Body of pancreas (tissue), 4 donors: ENCODE measurements at regions not wholly inside any gene's neighbourhood (a gene's known extent, or its start where the extent isn't known, plus 50 kb on each side); places are given as distances from the start of the nearest gene placed in this dataset.

ENCODE experiments used
- ATAC-seq: fragments of 150-250 bp; one replicate; pipeline ENCODE4 v1.9.1; 2016
- DNase-seq, 4 donors: peaks; one replicate each; pipeline ENCODE4 v3.0.0-alpha.2; 2019
- H3K27ac ChIP-seq, 4 donors: fragments of 200-600 bp; sonication (generic); 1 replicate in 3 of 4; 2 replicates in 1 of 4; pipeline versions ENCODE4 v1.5.1 to v1.6.1; 2016 to 2019; ENCODE audit warnings: mild to moderate bottlenecking in 1 of 4, mixed read lengths in 1 of 4, moderate library complexity in 1 of 4
- H3K27me3 ChIP-seq, 2 donors: fragments of 200-600 bp; sonication (generic); one replicate each; pipeline ENCODE4 v1.6.0; 2016; ENCODE audit warnings: mild to moderate bottlenecking in 1 of 2
- H3K36me3 ChIP-seq, 2 donors: fragments of 200-600 bp; sonication (generic); replicated peaks in 1 of 2; 2 replicates each; pipeline ENCODE4 v1.5.1; 2016; ENCODE audit warnings: low read depth in 2 of 2; ENCODE audit not compliant: insufficient read depth in 1 of 2
- H3K4me1 ChIP-seq: fragments of 200-600 bp; sonication (generic); one replicate; pipeline ENCODE4 v1.6.0; 2016
- H3K4me3 ChIP-seq, 2 donors: fragments of 200-600 bp; sonication (generic); 1 replicate in 1 of 2; 2 replicates in 1 of 2; pipeline ENCODE4 v1.5.1; 2016 to 2019
- H3K9me3 ChIP-seq, 3 donors: fragments of 200-600 bp; sonication (generic); 1 replicate in 2 of 3; 2 replicates in 1 of 3; pipeline ENCODE4 v1.5.1; 2016
- POLR2A ChIP-seq, 3 donors: fragments of 450-650 bp; IDR thresholded peaks; one replicate each; pipeline ENCODE4 v1.6.1; 2016; ENCODE audit warnings: antibody characterized with exemption in 3 of 3, mild to moderate bottlenecking in 2 of 3
- WGBS, 2 donors: methylation state at CpG; one replicate each; pipeline ENCODE4 v1.1.5; 2017; 5-methylcytosine and 5-hydroxymethylcytosine counted together
- intact Hi-C: fragments of 100-400 bp; cut with DNase I; formaldehyde crosslinking; loops from one replicate; pipeline ENCODE4 v1.15.1; 2023
- TF ChIP-seq, protein P1 (sequence below), 7 experiments: fragments of 450-650 bp in 4 of 7; fragments of 200-600 bp in 3 of 7; sonication (generic) in 3 of 7; IDR thresholded peaks; one replicate each; pipeline ENCODE4 v1.5.1; 2016 to 2019; ENCODE audit warnings: antibody characterized with exemption in 7 of 7

GRCh38 chr20:60088236-60088635, 130.0 kb downstream of the CDH26 start:
- intact Hi-C loops: no loop called here
- Histone ChIP-seq H3K27me3 (peaks cover 0 to 3% of the 10 kb centered on the region in 2 donors), H3K4me3 (no peak overlapping the region), H3K9me3 (no peaks in the 10 kb centered on the region), H3K27ac (no peak overlapping the region), H3K4me1 (no peaks in the 10 kb centered on the region), H3K36me3 (no peaks in the 10 kb centered on the region)
- TF ChIP-seq, protein P1, sequence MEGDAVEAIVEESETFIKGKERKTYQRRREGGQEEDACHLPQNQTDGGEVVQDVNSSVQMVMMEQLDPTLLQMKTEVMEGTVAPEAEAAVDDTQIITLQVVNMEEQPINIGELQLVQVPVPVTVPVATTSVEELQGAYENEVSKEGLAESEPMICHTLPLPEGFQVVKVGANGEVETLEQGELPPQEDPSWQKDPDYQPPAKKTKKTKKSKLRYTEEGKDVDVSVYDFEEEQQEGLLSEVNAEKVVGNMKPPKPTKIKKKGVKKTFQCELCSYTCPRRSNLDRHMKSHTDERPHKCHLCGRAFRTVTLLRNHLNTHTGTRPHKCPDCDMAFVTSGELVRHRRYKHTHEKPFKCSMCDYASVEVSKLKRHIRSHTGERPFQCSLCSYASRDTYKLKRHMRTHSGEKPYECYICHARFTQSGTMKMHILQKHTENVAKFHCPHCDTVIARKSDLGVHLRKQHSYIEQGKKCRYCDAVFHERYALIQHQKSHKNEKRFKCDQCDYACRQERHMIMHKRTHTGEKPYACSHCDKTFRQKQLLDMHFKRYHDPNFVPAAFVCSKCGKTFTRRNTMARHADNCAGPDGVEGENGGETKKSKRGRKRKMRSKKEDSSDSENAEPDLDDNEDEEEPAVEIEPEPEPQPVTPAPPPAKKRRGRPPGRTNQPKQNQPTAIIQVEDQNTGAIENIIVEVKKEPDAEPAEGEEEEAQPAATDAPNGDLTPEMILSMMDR (IDR thresholded peaks at IDR 0.05): no peak
- TF ChIP-seq POLR2A (IDR thresholded peaks at IDR 0.05): no peak
- WGBS, 2 donors: 86 to 88% methylated on average over 10 of the region's 10 CpGs
- no peak for ATAC-seq
- DNase-seq: no peak

GRCh38 chr20:60090631-60091030, 132.4 kb downstream of the CDH26 start:
- ATAC-seq (no peak), DNase-seq (no peak)
- H3K4me3 ChIP-seq: no peak overlapping the region
- H3K27me3 ChIP-seq: no peaks in the 10 kb centered on the region
- no peaks in the 10 kb centered on the region for H3K9me3 ChIP-seq
- intact Hi-C loops: no loop called here
- 50 to 55% methylated on average over 4 of the region's 4 CpGs for WGBS, 2 donors
- no peak for TF ChIP-seq POLR2A (IDR thresholded peaks at IDR 0.05)
- TF ChIP-seq, protein P1 (IDR thresholded peaks at IDR 0.05): no peak
- no peak overlapping the region for H3K27ac ChIP-seq
- no peaks in the 10 kb centered on the region for H3K4me1 ChIP-seq
- no peaks in the 10 kb centered on the region for H3K36me3 ChIP-seq

DNA sequence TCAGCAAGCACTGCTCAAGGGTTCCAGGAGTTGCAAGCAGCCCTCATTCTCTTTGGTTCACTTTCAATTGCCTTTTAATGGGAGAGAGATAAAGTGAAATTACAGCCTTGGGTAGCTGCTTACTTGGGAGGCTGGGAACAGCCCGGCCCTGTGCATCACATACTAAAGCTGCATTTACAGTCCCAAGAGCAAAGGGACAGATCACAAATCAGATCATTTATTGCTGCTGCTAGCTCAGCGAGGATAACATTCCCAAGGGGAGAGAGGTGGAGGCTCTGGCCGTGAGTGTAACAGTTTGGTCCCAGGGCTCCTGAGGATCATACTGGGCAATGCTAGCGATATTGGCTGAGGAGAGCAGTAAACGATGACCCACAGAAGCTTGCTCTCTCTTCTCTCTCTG, 133.1 kb downstream of the CDH26 start:
- Histone ChIP-seq H3K36me3 (no peaks in the 10 kb centered on the region), H3K4me1 (no peaks in the 10 kb centered on the region), H3K4me3 (no peak overlapping the region), H3K27me3 (no peaks in the 10 kb centered on the region), H3K9me3 (no peaks in the 10 kb centered on the region), H3K27ac (no peak overlapping the region)
- ATAC-seq (no peak), DNase-seq (no peak)
- 68% methylated on average over 5 of the region's 5 CpGs for WGBS, 2 donors
- intact Hi-C loops: no loop called here
- no peak for TF ChIP-seq POLR2A (IDR thresholded peaks at IDR 0.05)
- TF ChIP-seq, protein P1 (IDR thresholded peaks at IDR 0.05): no peak

DNA sequence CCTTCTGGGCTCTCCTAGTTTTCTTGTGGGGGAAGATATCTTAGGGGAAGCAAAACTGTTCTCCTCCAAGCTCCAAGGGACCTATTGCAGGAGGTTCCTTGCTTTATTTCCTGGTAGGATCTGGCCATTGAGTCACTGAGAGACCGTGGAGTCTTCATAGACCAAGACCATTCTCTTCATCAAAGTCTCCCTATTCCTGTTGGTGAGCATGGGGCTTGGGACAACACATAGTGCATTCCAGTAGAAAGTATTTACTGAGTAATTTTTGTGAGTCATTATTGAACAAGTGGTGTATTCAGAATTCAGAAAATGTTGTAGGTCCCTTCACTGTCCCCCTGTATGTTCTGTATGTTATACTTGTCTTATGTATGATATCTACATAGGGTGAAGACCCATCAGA, 133.6 kb downstream of the CDH26 start:
- DNase-seq (no peak), ATAC-seq (no peak)
- no peak overlapping the region for H3K4me3 ChIP-seq
- TF ChIP-seq, protein P1 (IDR thresholded peaks at IDR 0.05): no peak
- no peak for TF ChIP-seq POLR2A (IDR thresholded peaks at IDR 0.05)
- intact Hi-C loops: no loop called here
- 73 to 87% methylated on average over 1 of the region's 1 CpG for WGBS, 2 donors
- H3K27ac ChIP-seq: no peak overlapping the region
- no peaks in the 10 kb centered on the region for H3K36me3 ChIP-seq
- no peaks in the 10 kb centered on the region for H3K9me3 ChIP-seq
- no peaks in the 10 kb centered on the region for H3K4me1 ChIP-seq
- H3K27me3 ChIP-seq: no peaks in the 10 kb centered on the region

DNA sequence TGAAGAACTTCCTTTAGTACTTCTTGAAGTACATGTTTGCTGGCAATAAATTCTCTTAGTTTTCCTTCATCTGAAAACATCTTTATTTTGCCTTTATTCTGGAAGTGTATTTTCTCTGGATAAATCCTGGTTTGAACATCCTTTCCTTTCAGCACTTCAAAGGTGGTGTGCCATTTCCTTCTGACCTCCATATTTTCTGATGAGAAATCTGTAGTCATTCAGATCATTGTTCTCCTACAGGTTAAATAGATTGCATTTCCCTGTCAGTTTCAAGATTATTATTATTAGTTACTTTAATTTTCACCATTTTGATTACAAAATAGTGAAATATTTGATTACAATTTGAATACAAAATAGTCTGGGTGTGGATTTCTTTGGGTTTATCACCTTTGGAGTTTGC, 134.5 kb downstream of the CDH26 start:
- Histone ChIP-seq H3K36me3 (no peaks in the 10 kb centered on the region), H3K27ac (no peak overlapping the region), H3K4me1 (no peaks in the 10 kb centered on the region), H3K27me3 (no peaks in the 10 kb centered on the region), H3K4me3 (no peak overlapping the region), H3K9me3 (no peaks in the 10 kb centered on the region)
- TF ChIP-seq, protein P1 (IDR thresholded peaks at IDR 0.05): no peak
- TF ChIP-seq POLR2A (IDR thresholded peaks at IDR 0.05): no peak
- intact Hi-C loops: no loop called here
- no peak for ATAC-seq
- no peak for DNase-seq
